GM03348 (cell line): ENCODE measurements at regions not wholly inside any gene's neighbourhood (a gene's known extent, or its start where the extent isn't known, plus 50 kb on each side); places are given as distances from the start of the nearest gene placed in this dataset.
A peak's percentile ranks its signal among the peaks of the same experiment; 100 is the strongest.
"Not testable (repeated sequence)": the region's sequence is repeated elsewhere in the genome, so short reads cannot be mapped to it uniquely, and the experiment has no call there.

ENCODE experiments used
- DNase-seq: peaks from one replicate; pipeline ENCODE4 v3.0.0; 2012; ENCODE audit warnings: low spot score

GRCh38 chr4:148540622-148541326 lies 98.6 kb upstream of the NR3C2 start:
- no peak for DNase-seq

- no peak for DNase-seq
Observed at GRCh38 chr4:148539387-148539786, 97.2 kb upstream of the NR3C2 start.

GRCh38 chr4:148533851-148534250 lies 91.6 kb upstream of the NR3C2 start:
- not testable (repeated sequence) for DNase-seq

GRCh38 chr4:148530114-148530513 lies 87.9 kb upstream of the NR3C2 start:
- no peak for DNase-seq

GRCh38 chr4:148527571-148527970 lies 85.4 kb upstream of the NR3C2 start:
- no peak for DNase-seq

- DNase-seq = no peak
Observed at GRCh38 chr4:148522995-148523394, 80.8 kb upstream of the NR3C2 start.

GRCh38 chr4:148515248-148515647 lies 73.0 kb upstream of the NR3C2 start:
- peak; percentile 26 for DNase-seq

- no peak for DNase-seq
Observed at GRCh38 chr4:148514581-148514980, 72.4 kb upstream of the NR3C2 start.

GRCh38 chr4:148514041-148514440 lies 71.8 kb upstream of the NR3C2 start:
- peak; percentile 2 for DNase-seq

- DNase-seq = no peak
Observed at GRCh38 chr4:148510211-148510610, 68.0 kb upstream of the NR3C2 start.

- no peak for DNase-seq
Observed at GRCh38 chr4:148503681-148504080, 61.5 kb upstream of the NR3C2 start.

- no peak for DNase-seq
Observed at GRCh38 chr4:148497258-148497657, 55.0 kb upstream of the NR3C2 start.

- DNase-seq = no peak
Observed at GRCh38 chr4:148495463-148495862, 53.2 kb upstream of the NR3C2 start.
